ENCODE measurements at regions not wholly inside any gene's neighbourhood (a gene's known extent, or its start where the extent isn't known, plus 50 kb on each side); places are given as distances from the start of the nearest gene placed in this dataset.
"Not testable (repeated sequence)": the region's sequence is repeated elsewhere in the genome, so short reads cannot be mapped to it uniquely, and the experiment has no call there.

DNA sequence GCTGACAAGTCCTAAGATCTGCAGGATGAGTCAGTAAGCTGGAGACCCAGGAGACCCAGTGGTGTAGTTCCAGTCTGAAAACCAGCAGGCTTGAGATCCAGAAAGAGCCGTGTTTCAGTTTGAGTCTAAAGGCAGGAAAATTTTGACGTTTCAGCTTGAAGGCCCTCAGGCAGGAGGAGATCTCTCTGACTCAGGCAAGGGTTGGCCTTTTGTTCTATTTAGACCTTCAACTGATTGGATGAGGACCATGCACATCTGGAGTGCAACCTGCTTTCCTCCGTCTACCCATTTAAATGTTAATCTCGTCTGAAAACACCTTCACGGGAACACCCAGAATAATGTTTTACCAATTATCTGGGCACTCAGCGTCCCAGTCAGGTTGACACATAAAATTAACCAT, 69.5 kb downstream of the NPIPA7 start:
- no CpG with 5 or more reads among the region's 6 CpGs for WGBS, 2 donors
- H3K4me1 ChIP-seq; H3K4me3 ChIP-seq; H3K27me3 ChIP-seq; H3K27ac ChIP-seq; H3K9me3 ChIP-seq; intact Hi-C loops (cut with DNase I; ENCODE audit: low total_unique reads); H3K36me3 ChIP-seq (ENCODE audit: low read depth, missing control alignments); DNase-seq: not testable (repeated sequence)

DNA sequence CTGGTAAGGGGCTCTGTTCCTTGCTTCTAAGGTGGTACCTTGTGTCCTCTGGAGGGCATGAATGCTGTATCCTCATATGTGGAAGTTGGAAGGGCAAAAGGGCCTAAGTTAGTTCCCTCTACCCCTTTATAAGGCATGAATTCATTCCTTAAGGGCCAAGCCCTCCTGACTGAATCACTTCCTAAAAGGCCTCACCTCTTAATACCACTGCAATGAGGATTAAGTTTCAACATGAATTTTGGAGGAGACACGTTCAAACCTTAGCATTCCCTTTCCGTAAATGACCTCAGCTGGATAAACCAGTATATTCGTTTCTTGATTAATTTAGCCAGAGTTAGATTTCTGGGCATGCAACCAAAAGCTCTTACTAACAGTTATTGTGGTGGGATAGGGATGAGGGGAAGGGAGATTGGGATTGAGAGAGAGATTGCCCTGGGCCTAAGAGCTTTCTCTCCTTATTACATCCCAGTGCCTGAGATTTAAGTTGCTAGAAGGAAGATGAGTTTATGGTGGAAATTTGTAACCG, 70.8 kb downstream of the NPIPA7 start:
- H3K4me3 ChIP-seq; H3K9me3 ChIP-seq; H3K4me1 ChIP-seq; H3K27me3 ChIP-seq; intact Hi-C loops (cut with DNase I; ENCODE audit: low total_unique reads); H3K27ac ChIP-seq; H3K36me3 ChIP-seq (ENCODE audit: low read depth, missing control alignments); DNase-seq: not testable (repeated sequence)
- 76 to 77% methylated on average over 3 to 4 of the region's 4 CpGs for WGBS, 2 donors

DNA sequence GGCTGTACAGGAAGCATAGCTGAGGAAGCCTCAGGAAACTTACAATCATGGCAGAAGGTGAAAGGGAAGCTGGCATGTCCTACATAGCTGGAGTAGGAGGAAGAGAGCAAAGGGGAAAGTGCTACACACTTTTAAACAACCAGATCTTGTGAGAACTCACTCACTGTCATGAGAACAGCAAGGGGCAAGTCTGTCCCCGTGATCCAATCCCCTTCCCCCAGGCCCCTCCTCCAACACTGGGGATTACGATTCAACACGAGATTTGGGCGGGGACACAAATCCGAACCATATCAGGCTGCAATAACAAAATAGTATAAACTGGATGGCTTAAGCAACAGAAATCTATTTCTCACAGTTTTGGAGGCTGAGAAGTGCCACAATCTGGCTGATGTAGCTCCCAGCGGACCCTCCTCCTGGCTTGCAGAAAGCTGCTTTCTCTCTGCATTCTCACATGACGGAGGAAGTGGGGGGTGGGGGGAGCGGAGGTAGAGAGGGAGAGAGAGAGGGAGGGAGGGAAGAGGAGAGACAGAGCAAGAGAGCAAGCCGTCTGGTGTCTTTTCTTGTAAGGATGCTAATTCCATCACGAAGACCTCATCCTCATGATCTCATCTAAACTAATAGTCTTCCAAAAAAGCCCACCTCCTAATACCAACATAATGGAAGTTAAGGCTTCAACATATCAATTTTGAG, 72.9 kb downstream of the NPIPA7 start:
- H3K27me3 ChIP-seq; H3K4me3 ChIP-seq; intact Hi-C loops (cut with DNase I; ENCODE audit: low total_unique reads); H3K9me3 ChIP-seq; H3K36me3 ChIP-seq (ENCODE audit: low read depth, missing control alignments); H3K27ac ChIP-seq; DNase-seq; H3K4me1 ChIP-seq: not testable (repeated sequence)
- 14 to 17% methylated on average over 1 to 7 of the region's 10 CpGs for WGBS, 2 donors

DNA sequence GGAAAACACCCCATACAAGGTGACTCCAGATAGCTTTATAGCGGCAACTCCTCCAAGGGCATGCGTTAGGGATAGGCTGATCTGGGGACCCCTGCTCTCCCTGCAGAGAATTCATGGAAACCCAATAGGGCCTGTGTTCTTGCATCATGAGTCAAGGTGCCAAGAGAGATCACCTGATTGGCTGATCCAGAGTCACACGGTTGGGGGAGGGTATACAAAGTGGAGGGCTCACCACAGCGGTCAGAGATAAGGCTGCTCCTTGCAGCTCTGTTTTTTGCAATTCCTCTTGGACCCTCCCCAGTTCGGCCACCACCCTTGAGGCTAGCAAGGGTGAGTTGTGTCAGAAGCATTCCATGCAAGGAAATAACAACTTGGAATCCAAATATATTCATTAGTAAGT, 79.6 kb downstream of the NPIPA7 start:
- H3K27ac ChIP-seq; H3K4me1 ChIP-seq; H3K27me3 ChIP-seq; H3K4me3 ChIP-seq; H3K9me3 ChIP-seq; H3K36me3 ChIP-seq (ENCODE audit: low read depth, missing control alignments); intact Hi-C loops (cut with DNase I; ENCODE audit: low total_unique reads); DNase-seq: not testable (repeated sequence)
- WGBS, 2 donors: no CpG with 5 or more reads among the region's 5 CpGs

DNA sequence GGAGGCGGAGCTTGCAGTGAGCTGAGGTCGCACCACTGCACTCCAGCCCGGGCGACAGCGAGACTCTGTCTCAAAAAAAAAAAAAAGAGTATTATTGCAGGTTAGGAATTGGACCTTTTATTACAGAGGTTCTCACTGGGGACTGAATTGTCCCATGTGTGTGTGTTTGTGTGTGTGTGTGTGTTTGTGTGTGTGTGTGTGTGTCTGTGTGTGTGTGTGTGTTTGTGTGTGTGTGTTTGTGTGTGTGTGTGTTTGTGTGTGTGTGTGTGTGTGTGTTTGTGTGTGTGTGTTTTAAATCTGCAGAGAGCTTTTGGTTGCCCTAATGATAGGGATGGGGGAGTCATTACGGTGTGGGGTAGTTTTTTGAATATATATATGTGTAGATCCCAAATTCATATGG, 84.9 kb downstream of the NPIPA7 start:
- H3K27me3 ChIP-seq; H3K27ac ChIP-seq; H3K36me3 ChIP-seq (ENCODE audit: low read depth, missing control alignments); H3K9me3 ChIP-seq; H3K4me1 ChIP-seq; H3K4me3 ChIP-seq; intact Hi-C loops (cut with DNase I; ENCODE audit: low total_unique reads); DNase-seq: not testable (repeated sequence)
- WGBS, 2 donors: 70% methylated on average over 3 of the region's 6 CpGs; no CpG with 5 or more reads in 1 of the 2 donors

DNA sequence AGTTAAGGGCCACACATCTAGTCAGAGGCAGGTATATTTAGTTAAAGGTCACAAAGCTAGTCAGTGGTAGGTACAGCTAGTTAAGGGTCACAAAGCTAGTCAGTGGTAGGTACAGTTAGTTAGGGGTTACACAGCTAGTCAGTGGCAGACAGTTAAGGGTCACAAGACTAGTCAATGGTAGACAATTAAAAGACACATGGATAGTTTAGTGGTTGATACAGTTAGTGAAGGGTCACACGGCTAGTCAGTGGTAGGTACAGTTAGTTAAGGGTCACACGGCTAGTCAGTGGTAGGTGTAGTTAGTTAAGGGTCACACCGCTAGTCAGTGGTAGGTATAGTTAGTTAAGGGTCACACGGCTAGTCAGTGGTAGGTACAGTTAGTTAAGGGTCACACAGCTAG, 110.0 kb downstream of the NPIPA7 start:
- H3K27me3 ChIP-seq; H3K4me1 ChIP-seq; H3K4me3 ChIP-seq; DNase-seq; H3K27ac ChIP-seq; H3K36me3 ChIP-seq (ENCODE audit: low read depth, missing control alignments); H3K9me3 ChIP-seq; intact Hi-C loops (cut with DNase I; ENCODE audit: low total_unique reads): not testable (repeated sequence)
- whole genome bisulfite sequencing, 2 donors: 100% methylated on average over 4 of the region's 4 CpGs

DNA sequence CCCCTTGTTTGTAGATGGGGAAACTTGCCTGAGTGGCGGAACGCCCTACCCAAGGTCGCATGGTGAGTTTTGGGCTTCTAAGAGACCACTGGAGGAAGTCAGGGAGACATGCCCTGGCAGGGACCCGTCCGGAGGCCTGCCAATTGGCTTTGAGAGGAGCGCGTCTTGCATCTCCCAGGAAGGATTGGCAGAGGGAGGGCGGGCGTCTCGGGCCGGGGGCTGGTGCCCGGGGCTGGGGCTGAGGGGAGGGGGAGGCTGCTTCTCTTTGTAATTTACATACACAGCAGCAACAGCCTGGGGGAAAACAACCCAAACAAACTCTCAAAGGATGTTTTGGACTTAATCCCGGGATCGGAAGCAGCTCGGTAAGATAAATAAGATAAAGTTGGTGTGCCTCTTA, 110.5 kb downstream of the NPIPA7 start:
- H3K27ac ChIP-seq; H3K27me3 ChIP-seq; intact Hi-C loops (cut with DNase I; ENCODE audit: low total_unique reads); H3K9me3 ChIP-seq; DNase-seq; H3K4me3 ChIP-seq; H3K36me3 ChIP-seq (ENCODE audit: low read depth, missing control alignments); H3K4me1 ChIP-seq: not testable (repeated sequence)
- WGBS, 2 donors: no CpG with 5 or more reads among the region's 15 CpGs

DNA sequence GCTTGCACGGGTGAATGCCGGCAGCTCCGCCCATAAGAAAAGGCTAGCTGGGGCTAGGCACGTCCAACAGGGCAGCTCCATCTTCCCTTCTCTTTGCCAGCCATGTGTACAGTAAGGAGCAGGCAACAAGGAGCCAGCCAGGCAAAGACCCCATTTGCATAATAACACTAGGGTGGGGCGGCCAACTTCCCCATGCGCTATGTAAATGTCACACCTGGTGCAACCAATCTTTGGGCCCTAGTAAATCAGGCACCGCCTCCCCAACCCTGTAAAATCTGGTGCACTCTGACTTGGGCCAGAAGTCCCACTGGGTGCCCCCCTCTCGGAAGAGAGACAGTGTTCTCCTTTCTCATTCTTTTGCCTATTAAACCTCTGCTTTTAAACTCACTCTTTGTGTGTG, 115.2 kb downstream of the NPIPA7 start:
- not testable (repeated sequence) for DNase-seq

DNA sequence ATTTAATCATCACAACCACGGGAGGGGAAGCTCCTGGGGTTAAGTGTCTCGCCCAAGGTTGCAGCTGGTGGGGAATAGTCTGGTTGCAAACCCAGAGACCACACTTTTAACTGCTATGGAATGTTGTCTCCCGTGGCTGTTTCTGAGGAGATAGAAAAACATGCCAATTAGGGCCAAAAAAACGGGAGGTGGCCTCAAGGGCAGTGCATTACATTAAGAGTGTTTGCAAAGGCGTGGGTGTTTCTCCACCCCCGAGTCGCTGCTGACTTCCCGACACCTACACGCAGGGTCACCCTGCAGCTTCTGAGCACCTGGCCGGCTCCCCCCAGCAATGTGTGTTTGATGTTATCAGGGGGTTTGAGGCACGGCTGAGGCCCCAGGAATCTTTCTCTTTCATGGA, 116.1 kb downstream of the NPIPA7 start:
- H3K27ac ChIP-seq; intact Hi-C loops (cut with DNase I; ENCODE audit: low total_unique reads): not testable (repeated sequence)
- WGBS, 2 donors: no CpG with 5 or more reads among the region's 11 CpGs

More for the DNA sequence above, 115.2 kb downstream of the NPIPA7 start:
- H3K4me1 ChIP-seq; intact Hi-C loops (cut with DNase I; ENCODE audit: low total_unique reads); H3K36me3 ChIP-seq (ENCODE audit: low read depth, missing control alignments); H3K27ac ChIP-seq; H3K4me3 ChIP-seq; H3K9me3 ChIP-seq; H3K27me3 ChIP-seq: not testable (repeated sequence)
- no CpG with 5 or more reads among the region's 8 CpGs for WGBS, 2 donors

DNA sequence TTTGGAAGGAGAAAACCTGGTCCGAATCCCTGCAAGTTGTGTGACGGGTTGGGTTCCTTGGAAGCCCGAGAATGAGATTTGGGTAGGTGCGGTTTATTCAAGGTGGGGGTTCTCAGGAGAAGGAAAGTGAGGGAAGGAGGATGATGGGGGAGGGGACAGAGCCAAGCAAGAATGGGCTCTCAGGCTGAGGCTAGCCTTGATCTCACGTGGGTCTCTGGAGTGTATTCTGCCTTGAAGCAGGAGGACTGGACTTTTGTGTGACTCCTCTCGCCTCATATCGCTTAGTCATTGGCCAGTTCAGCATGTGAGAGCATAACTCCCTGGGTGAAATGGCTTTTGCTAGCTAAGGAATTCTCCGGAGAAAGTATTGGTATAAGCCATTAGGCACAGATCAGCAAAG, 120.9 kb downstream of the NPIPA7 start:
- H3K9me3 ChIP-seq; DNase-seq; H3K4me1 ChIP-seq; intact Hi-C loops (cut with DNase I; ENCODE audit: low total_unique reads); H3K36me3 ChIP-seq (ENCODE audit: low read depth, missing control alignments); H3K27me3 ChIP-seq; H3K4me3 ChIP-seq; H3K27ac ChIP-seq: not testable (repeated sequence)
- no CpG with 5 or more reads among the region's 8 CpGs for WGBS, 2 donors

More for the DNA sequence above, 116.1 kb downstream of the NPIPA7 start:
- H3K27me3 ChIP-seq; H3K4me3 ChIP-seq; DNase-seq; H3K36me3 ChIP-seq (ENCODE audit: low read depth, missing control alignments); H3K4me1 ChIP-seq; H3K9me3 ChIP-seq: not testable (repeated sequence)

DNA sequence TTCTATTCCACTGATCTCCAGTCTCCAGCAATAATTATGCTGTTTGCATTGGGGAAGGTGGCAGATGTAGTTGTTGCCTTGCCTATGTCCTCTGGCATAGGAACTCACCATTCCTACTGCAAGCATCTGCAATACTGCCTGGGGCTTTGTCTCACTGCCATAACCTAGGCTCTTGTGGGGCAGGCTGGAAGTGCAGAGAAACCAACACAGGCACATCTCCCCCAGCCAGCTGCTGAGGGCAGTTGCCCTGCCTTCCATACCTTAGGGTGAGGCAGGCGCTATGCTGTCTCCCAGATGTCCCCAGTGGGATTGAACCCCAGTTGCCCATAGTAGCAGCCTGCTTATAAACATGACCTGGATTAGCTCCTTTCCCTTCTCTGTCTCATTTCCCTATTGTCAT, 128.1 kb downstream of the NPIPA7 start:
- H3K4me1 ChIP-seq; H3K4me3 ChIP-seq; H3K9me3 ChIP-seq; DNase-seq; H3K27ac ChIP-seq; intact Hi-C loops (cut with DNase I; ENCODE audit: low total_unique reads); H3K36me3 ChIP-seq (ENCODE audit: low read depth, missing control alignments); H3K27me3 ChIP-seq: not testable (repeated sequence)
- WGBS, 2 donors: no CpG with 5 or more reads among the region's 1 CpG

DNA sequence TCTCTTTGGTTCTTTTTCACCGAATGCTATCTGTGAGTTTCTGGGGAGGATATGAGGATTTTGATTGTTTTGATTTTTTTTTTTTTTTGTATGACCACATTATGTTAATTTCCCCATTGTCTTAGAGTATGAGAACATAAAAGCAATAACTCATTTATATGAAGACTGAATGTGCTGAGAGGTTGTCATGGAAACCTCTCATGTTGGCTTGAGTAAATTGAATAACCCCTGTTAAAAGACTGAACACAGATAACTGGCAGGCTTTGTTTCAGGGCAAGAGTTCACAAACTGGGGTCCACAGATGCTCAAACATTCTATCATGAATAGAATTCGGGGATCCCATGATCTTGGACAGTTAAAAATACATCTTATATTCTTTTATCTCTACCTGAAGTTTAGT, 129.4 kb downstream of the NPIPA7 start:
- WGBS, 2 donors: no CpG with 5 or more reads among the region's 2 CpGs
- H3K9me3 ChIP-seq; intact Hi-C loops (cut with DNase I; ENCODE audit: low total_unique reads); H3K27ac ChIP-seq; H3K4me1 ChIP-seq; H3K27me3 ChIP-seq; H3K4me3 ChIP-seq; DNase-seq; H3K36me3 ChIP-seq (ENCODE audit: low read depth, missing control alignments): not testable (repeated sequence)

DNA sequence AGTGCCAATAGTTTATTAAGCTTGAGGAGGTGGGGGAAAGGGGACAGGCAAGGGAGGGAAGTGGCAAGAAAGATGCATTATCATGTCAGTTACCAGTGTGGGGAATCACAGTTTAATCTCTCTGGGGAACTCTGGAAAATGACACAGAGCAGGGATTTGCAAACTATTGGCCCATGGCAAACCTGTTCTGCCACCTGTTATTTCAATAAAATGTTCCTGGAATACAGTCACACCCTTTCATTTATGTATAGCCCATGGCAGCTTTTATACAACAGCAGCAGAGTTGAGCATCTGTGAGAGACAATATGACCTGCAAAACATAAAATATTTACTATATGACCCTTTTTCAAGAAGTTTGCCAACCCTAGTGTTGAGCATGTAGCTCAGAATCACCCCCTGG, 140.5 kb downstream of the NPIPA7 start:
- intact Hi-C loops (cut with DNase I; ENCODE audit: low total_unique reads): not testable (repeated sequence)

More for the DNA sequence above, 140.5 kb downstream of the NPIPA7 start:
- not testable (repeated sequence) for DNase-seq; H3K27me3 ChIP-seq; H3K36me3 ChIP-seq (ENCODE audit: low read depth, missing control alignments); H3K4me1 ChIP-seq; H3K27ac ChIP-seq; H3K4me3 ChIP-seq; H3K9me3 ChIP-seq

Measured in testis (tissue), 2 donors.